ENCODE measurements at regions not wholly inside any gene's neighbourhood (a gene's known extent, or its start where the extent isn't known, plus 50 kb on each side); places are given as distances from the start of the nearest gene placed in this dataset.

DNA sequence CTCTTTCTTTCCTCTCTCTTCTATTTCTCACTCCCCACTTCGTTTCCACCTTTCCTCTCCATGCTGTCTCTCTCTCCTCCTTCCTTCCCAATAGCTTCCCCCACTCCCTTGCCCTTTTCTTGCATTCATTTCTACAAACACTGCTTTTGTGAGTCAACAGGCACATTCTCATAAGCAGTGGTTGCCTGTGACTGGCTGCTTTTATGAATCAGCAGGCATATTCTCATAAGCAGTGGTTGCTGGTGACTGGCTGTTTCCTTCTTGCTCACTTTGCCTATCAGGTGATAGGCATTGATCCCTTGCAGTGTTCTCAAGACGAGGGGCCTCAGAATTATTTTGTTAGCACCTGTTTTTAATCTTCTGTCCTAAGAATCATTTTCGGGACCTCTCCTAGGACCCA, 116.1 kb upstream of the ACTBL2 start:
- TF ChIP-seq, protein P1, sequence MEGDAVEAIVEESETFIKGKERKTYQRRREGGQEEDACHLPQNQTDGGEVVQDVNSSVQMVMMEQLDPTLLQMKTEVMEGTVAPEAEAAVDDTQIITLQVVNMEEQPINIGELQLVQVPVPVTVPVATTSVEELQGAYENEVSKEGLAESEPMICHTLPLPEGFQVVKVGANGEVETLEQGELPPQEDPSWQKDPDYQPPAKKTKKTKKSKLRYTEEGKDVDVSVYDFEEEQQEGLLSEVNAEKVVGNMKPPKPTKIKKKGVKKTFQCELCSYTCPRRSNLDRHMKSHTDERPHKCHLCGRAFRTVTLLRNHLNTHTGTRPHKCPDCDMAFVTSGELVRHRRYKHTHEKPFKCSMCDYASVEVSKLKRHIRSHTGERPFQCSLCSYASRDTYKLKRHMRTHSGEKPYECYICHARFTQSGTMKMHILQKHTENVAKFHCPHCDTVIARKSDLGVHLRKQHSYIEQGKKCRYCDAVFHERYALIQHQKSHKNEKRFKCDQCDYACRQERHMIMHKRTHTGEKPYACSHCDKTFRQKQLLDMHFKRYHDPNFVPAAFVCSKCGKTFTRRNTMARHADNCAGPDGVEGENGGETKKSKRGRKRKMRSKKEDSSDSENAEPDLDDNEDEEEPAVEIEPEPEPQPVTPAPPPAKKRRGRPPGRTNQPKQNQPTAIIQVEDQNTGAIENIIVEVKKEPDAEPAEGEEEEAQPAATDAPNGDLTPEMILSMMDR (conservative IDR thresholded peaks at IDR 0.05; ENCODE audit: low read depth, low read length): no peak
- no peak for TF ChIP-seq EZH2 (IDR thresholded peaks at IDR 0.05; ENCODE audit: borderline replicate concordance, low read depth, low read length, poor library complexity, severe bottlenecking)
